ENCODE measurements at regions not wholly inside any gene's neighbourhood (a gene's known extent, or its start where the extent isn't known, plus 50 kb on each side); places are given as distances from the start of the nearest gene placed in this dataset.
A peak's percentile ranks its signal among the peaks of the same experiment; 100 is the strongest.
"Not testable (repeated sequence)": the region's sequence is repeated elsewhere in the genome, so short reads cannot be mapped to it uniquely, and the experiment has no call there.

GRCh38 chr5:159800131-159800840 lies 116.0 kb upstream of the ADRA1B start:
- TF ChIP-seq, protein P1, sequence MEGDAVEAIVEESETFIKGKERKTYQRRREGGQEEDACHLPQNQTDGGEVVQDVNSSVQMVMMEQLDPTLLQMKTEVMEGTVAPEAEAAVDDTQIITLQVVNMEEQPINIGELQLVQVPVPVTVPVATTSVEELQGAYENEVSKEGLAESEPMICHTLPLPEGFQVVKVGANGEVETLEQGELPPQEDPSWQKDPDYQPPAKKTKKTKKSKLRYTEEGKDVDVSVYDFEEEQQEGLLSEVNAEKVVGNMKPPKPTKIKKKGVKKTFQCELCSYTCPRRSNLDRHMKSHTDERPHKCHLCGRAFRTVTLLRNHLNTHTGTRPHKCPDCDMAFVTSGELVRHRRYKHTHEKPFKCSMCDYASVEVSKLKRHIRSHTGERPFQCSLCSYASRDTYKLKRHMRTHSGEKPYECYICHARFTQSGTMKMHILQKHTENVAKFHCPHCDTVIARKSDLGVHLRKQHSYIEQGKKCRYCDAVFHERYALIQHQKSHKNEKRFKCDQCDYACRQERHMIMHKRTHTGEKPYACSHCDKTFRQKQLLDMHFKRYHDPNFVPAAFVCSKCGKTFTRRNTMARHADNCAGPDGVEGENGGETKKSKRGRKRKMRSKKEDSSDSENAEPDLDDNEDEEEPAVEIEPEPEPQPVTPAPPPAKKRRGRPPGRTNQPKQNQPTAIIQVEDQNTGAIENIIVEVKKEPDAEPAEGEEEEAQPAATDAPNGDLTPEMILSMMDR (IDR thresholded peaks at IDR 0.05), result no peak
- no peak for DNase-seq
- Histone ChIP-seq H3K4me1 (no peaks in the 10 kb centered on the region), H3K27ac (no peak overlapping the region), H3K9me3 (peaks cover 2% of the 10 kb centered on the region), H3K27me3 (ENCODE audit: insufficient read depth in 3 of 3, low read length in 2 of 3) (no peaks in the 10 kb centered on the region), H3K4me3 (no peak overlapping the region), H3K36me3 (ENCODE audit: insufficient read depth in 1 of 2, low read depth in 1 of 2) (no peaks in the 10 kb centered on the region)
- intact Hi-C loops (cut with DNase I), result no loop called here
- no peak for ATAC-seq
- 83 to 93% (median 91%) methylated on average over 8 of the region's 8 CpGs for WGBS, 3 donors

GRCh38 chr5:159801303-159801702 lies 115.0 kb upstream of the ADRA1B start:
- TF ChIP-seq, protein P1 (IDR thresholded peaks at IDR 0.05), result no peak
- Histone ChIP-seq H3K4me1 (no peaks in the 10 kb centered on the region), H3K4me3 (no peak overlapping the region), H3K27ac (no peak overlapping the region), H3K27me3 (ENCODE audit: insufficient read depth in 3 of 3, low read length in 2 of 3) (no peaks in the 10 kb centered on the region), H3K9me3 (peaks cover 12% of the 10 kb centered on the region), H3K36me3 (ENCODE audit: insufficient read depth in 1 of 2, low read depth in 1 of 2) (no peaks in the 10 kb centered on the region)
- intact Hi-C loops (cut with DNase I), result no loop called here
- DNase-seq (no peak), ATAC-seq (no peak)
- WGBS, 3 donors, result 81 to 87% (median 85%) methylated on average over 8 of the region's 8 CpGs

DNA sequence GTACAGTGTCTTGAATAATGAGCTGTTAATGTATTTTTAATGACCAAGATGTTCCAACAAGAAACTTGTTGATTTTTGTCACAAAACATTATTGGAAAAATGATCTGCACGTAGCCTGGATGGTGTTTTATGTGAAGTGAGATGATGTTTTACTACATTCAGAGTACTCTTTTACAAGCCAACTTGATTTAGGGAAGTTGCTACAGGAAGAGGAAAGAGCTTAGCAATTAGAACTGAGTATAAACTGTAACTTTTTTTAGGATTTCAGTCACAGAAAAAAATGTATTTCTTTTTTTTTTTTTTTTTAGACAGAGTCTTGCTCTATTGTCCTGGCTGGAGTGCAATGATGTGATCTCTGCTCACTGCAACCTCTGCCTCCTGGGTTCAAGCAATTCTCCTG lies 113.6 kb upstream of the ADRA1B start:
- Histone ChIP-seq H3K27me3 (ENCODE audit: insufficient read depth in 3 of 3, low read length in 2 of 3) (no peaks in the 10 kb centered on the region), H3K27ac (no peak overlapping the region), H3K36me3 (ENCODE audit: insufficient read depth in 1 of 2, low read depth in 1 of 2) (no peaks in the 10 kb centered on the region), H3K4me3 (no peak overlapping the region), H3K9me3 (peaks cover 12% of the 10 kb centered on the region), H3K4me1 (no peaks in the 10 kb centered on the region)
- WGBS, 3 donors, result 69 to 73% (median 72%) methylated on average over 1 of the region's 1 CpG
- TF ChIP-seq, protein P1 (IDR thresholded peaks at IDR 0.05), result no peak
- intact Hi-C loops (cut with DNase I), result no loop called here
- DNase-seq (no peak), ATAC-seq (no peak)

DNA sequence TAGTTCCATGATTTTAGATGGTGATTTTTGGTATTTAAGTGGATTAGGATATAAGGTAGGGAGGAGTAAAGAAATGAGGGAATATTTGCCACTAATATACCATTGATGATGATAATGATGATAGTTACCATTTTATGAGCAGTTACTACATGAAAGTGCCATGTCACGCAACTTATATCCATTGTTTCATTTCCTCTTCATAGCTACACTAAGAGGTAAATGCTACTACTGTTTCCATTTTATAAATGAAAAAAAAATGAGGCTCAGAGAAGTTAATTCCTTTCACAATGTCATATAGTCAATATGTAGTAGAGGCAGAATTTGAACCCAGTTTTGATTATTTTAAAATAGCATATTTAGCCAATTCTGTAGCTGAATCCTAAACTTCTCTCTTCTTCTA lies 112.2 kb upstream of the ADRA1B start:
- TF ChIP-seq, protein P1 (IDR thresholded peaks at IDR 0.05), result no peak
- Histone ChIP-seq H3K36me3 (ENCODE audit: insufficient read depth in 1 of 2, low read depth in 1 of 2) (no peaks in the 10 kb centered on the region), H3K27me3 (ENCODE audit: insufficient read depth in 3 of 3, low read length in 2 of 3) (no peaks in the 10 kb centered on the region), H3K27ac (no peak overlapping the region), H3K4me1 (no peaks in the 10 kb centered on the region), H3K9me3 (peaks cover 12% of the 10 kb centered on the region), H3K4me3 (no peak overlapping the region)
- intact Hi-C loops (cut with DNase I), result no loop called here
- 91 to 97% (median 91%) methylated on average over 1 of the region's 1 CpG for WGBS, 3 donors
- ATAC-seq, result no peak
- no peak for DNase-seq

GRCh38 chr5:159805021-159805420 lies 111.3 kb upstream of the ADRA1B start:
- no peaks in the 10 kb centered on the region for H3K4me1 ChIP-seq
- no peaks in the 10 kb centered on the region for H3K36me3 ChIP-seq (ENCODE audit: insufficient read depth in 1 of 2, low read depth in 1 of 2)
- TF ChIP-seq, protein P1 (IDR thresholded peaks at IDR 0.05), result no peak
- H3K27ac ChIP-seq, result no peak overlapping the region
- H3K9me3 ChIP-seq, result peaks cover 12% of the 10 kb centered on the region
- DNase-seq (peak in 1 of 2 donors; percentile 26), ATAC-seq (peak in 2 of 4 donors; percentile 35)
- H3K4me3 ChIP-seq, result no peak overlapping the region
- intact Hi-C loops (cut with DNase I), result no loop called here
- no peaks in the 10 kb centered on the region for H3K27me3 ChIP-seq (ENCODE audit: insufficient read depth in 3 of 3, low read length in 2 of 3)
- 58 to 67% (median 62%) methylated on average over 2 of the region's 2 CpGs for WGBS, 3 donors

GRCh38 chr5:159807135-159807534 lies 109.1 kb upstream of the ADRA1B start:
- 88 to 94% (median 92%) methylated on average over 3 of the region's 3 CpGs for WGBS, 3 donors
- H3K4me3 ChIP-seq; DNase-seq; ATAC-seq; intact Hi-C loops (cut with DNase I); H3K4me1 ChIP-seq; H3K27me3 ChIP-seq (ENCODE audit: insufficient read depth in 3 of 3, low read length in 2 of 3); H3K27ac ChIP-seq; H3K36me3 ChIP-seq (ENCODE audit: insufficient read depth in 1 of 2, low read depth in 1 of 2): not testable (repeated sequence)
- peaks cover 12% of the 10 kb centered on the region for H3K9me3 ChIP-seq
